Prostate gland (tissue), 2 donors: ENCODE measurements at regions not wholly inside any gene's neighbourhood (a gene's known extent, or its start where the extent isn't known, plus 50 kb on each side); places are given as distances from the start of the nearest gene placed in this dataset.

Experiments used
- CTCF ChIP-seq, 4 experiments: fragments of 200-600 bp in 2 of 4; fragments of 450-650 bp in 2 of 4; sonication (generic) in 2 of 4; IDR thresholded peaks; 1 replicate in 3 of 4; 2 replicates in 1 of 4; pipeline ENCODE4 v1.5.1; 2016 to 2019; ENCODE audit warnings: antibody characterized with exemption in 4 of 4, mild to moderate bottlenecking in 2 of 4, moderate library complexity in 2 of 4
- POLR2AphosphoS5 ChIP-seq: sonication (generic); formaldehyde crosslinking; IDR thresholded peaks from one replicate; pipeline ENCODE4 v1.6.1; 2017; ENCODE audit warnings: antibody characterized with exemption

- TF ChIP-seq CTCF (IDR thresholded peaks at IDR 0.05) (no peak), POLR2AphosphoS5 (no peak)
Measured at GRCh38 chr4:59729321-59729720, 1470.8 kb upstream of the ADGRL3 start.
